H1 (cell line): ENCODE measurements at regions not wholly inside any gene's neighbourhood (a gene's known extent, or its start where the extent isn't known, plus 50 kb on each side); places are given as distances from the start of the nearest gene placed in this dataset.

Source experiments
- ASH2L ChIP-seq: fragments of 200-600, 300-600 bp; sonication (generic); IDR thresholded peaks from one replicate; pipeline ENCODE4 v1.7.1; 2017; ENCODE audit warnings: low read length
- CHD2 ChIP-seq: IDR thresholded peaks from 2 replicates; pipeline ENCODE4 v1.6.1; 2012; ENCODE audit warnings: low read length, improper control_type of control experiment
- CHD7 ChIP-seq: fragments of 300-600 bp; sonication (generic); IDR thresholded peaks from 2 replicates; pipeline ENCODE4 v1.7.1; 2012; ENCODE audit warnings: low read length, moderate library complexity, mild to moderate bottlenecking, inconsistent platforms; ENCODE audit not compliant: insufficient replicate concordance
- EZH2 ChIP-seq: fragments of 200-600 bp; sonication (generic); IDR thresholded peaks from 2 replicates; pipeline ENCODE4 v1.7.1; 2012; ENCODE audit warnings: low read depth, mild to moderate bottlenecking, moderate library complexity, low read length, inconsistent platforms; ENCODE audit not compliant: severe bottlenecking
- JUN ChIP-seq: IDR thresholded peaks from 2 replicates; pipeline ENCODE4 v1.6.1; 2011; ENCODE audit warnings: low read depth, mild to moderate bottlenecking, improper control_type of control experiment, low read length
- KDM5A ChIP-seq: fragments of 200-600 bp; IDR thresholded peaks from 2 replicates; pipeline ENCODE4 v1.7.1; 2012; ENCODE audit warnings: mild to moderate bottlenecking, low read length, inconsistent platforms, mixed read lengths
- NRF1 ChIP-seq: IDR thresholded peaks from 2 replicates; pipeline ENCODE4 v1.6.1; 2011; ENCODE audit warnings: mild to moderate bottlenecking, low read depth, low read length, improper control_type of control experiment
- POLR2AphosphoS5 ChIP-seq: IDR thresholded peaks from 2 replicates; pipeline ENCODE4 v1.6.1; 2011; ENCODE audit warnings: low read depth, low read length
- TCF12 ChIP-seq: IDR thresholded peaks from 2 replicates; pipeline ENCODE4 v1.6.1; 2011; ENCODE audit warnings: low read depth, mild to moderate bottlenecking, low read length
- TF ChIP-seq, protein P1 (sequence below): IDR thresholded peaks from 2 replicates; pipeline ENCODE4 v1.6.1; 2012; ENCODE audit warnings: low read length, inconsistent platforms

DNA sequence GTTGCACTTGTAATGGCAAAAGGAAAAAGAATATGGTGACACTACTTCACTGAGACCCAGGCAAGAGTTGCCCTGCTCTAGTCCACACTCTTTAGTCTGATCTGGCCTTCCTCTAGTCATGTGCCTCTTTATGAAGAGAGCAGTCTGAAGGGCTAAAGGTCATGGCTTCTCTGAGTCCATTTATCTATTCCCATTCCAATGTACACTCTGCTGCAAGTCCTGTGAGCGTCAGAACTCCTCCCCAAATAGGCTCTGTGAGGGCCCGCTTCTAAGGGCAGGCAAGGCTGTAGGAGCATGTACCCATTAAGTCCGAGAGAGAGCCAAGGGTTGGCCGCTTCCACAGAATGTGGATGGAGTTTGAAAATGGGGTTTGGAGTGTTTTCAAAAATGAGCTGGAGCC, 209.3 kb downstream of the AHR start (continued):
- TF ChIP-seq CHD7, result no peak
- no peak for TF ChIP-seq NRF1
- no peak for TF ChIP-seq JUN
- TF ChIP-seq, protein P1, sequence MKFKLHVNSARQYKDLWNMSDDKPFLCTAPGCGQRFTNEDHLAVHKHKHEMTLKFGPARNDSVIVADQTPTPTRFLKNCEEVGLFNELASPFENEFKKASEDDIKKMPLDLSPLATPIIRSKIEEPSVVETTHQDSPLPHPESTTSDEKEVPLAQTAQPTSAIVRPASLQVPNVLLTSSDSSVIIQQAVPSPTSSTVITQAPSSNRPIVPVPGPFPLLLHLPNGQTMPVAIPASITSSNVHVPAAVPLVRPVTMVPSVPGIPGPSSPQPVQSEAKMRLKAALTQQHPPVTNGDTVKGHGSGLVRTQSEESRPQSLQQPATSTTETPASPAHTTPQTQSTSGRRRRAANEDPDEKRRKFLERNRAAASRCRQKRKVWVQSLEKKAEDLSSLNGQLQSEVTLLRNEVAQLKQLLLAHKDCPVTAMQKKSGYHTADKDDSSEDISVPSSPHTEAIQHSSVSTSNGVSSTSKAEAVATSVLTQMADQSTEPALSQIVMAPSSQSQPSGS, result no peak
- no peak for TF ChIP-seq TCF12
- TF ChIP-seq KDM5A, result no peak
- no peak for TF ChIP-seq ASH2L
- TF ChIP-seq EZH2, result no peak
- TF ChIP-seq POLR2AphosphoS5, result no peak
- TF ChIP-seq CHD2, result no peak
